Calu3 (cell line): ENCODE measurements at regions not wholly inside any gene's neighbourhood (a gene's known extent, or its start where the extent isn't known, plus 50 kb on each side); places are given as distances from the start of the nearest gene placed in this dataset.
"Not testable (repeated sequence)": the region's sequence is repeated elsewhere in the genome, so short reads cannot be mapped to it uniquely, and the experiment has no call there.

Experiments
- BruUV-seq: library from RNA; stranded (reverse); fragments of 400-500 nt; replicated peaks from 2 replicates; lab custom pipeline; 2021; lab: Mats Ljungman, UMichigan
- CTCF ChIA-PET: fragments of 300-600 bp; sonication (Branson Sonifier 250); formaldehyde crosslinking; loops from one replicate; lab custom pipeline; 2022; ENCODE audit warnings: antibody characterized with exemption; lab: Charles Lee
- DNase-seq: peaks from one replicate; pipeline ENCODE4 v3.0.0; 2022
- H3K27ac Mint-ChIP-seq: one replicate; pipeline ENCODE4 v1.8.0; 2022; ENCODE audit warnings: mixed read lengths; ENCODE audit not compliant: unreplicated experiment
- H3K27me3 Mint-ChIP-seq: one replicate; pipeline ENCODE4 v1.8.0; 2022; ENCODE audit warnings: mixed read lengths; ENCODE audit not compliant: unreplicated experiment
- H3K36me3 Mint-ChIP-seq: one replicate; pipeline ENCODE4 v1.8.0; 2022; ENCODE audit warnings: mild to moderate bottlenecking, moderate library complexity, mixed read lengths; ENCODE audit not compliant: insufficient read depth, unreplicated experiment
- H3K4me1 Mint-ChIP-seq: one replicate; pipeline ENCODE4 v1.8.0; 2022; ENCODE audit warnings: mild to moderate bottlenecking, low read depth, mixed read lengths; ENCODE audit not compliant: unreplicated experiment
- H3K4me3 Mint-ChIP-seq: one replicate; pipeline ENCODE4 v1.8.0; 2022; ENCODE audit warnings: mild to moderate bottlenecking, low read depth, moderate library complexity, mixed read lengths; ENCODE audit not compliant: unreplicated experiment
- H3K9me3 Mint-ChIP-seq: one replicate; pipeline ENCODE4 v1.8.0; 2022; ENCODE audit warnings: low read depth, mixed read lengths; ENCODE audit not compliant: unreplicated experiment
- intact Hi-C: fragments of 100-400 bp; cut with micrococcal nuclease; formaldehyde crosslinking; loops from one replicate; pipeline ENCODE4 v1.10.0; 2022; ENCODE audit not compliant: unreplicated experiment
- TF ChIP-seq, protein P1 (sequence below): fragments of 200-600 bp; IDR thresholded peaks from one replicate; pipeline ENCODE4 v1.8.0; 2022; ENCODE audit warnings: antibody characterized with exemption; ENCODE audit not compliant: unreplicated experiment

DNA sequence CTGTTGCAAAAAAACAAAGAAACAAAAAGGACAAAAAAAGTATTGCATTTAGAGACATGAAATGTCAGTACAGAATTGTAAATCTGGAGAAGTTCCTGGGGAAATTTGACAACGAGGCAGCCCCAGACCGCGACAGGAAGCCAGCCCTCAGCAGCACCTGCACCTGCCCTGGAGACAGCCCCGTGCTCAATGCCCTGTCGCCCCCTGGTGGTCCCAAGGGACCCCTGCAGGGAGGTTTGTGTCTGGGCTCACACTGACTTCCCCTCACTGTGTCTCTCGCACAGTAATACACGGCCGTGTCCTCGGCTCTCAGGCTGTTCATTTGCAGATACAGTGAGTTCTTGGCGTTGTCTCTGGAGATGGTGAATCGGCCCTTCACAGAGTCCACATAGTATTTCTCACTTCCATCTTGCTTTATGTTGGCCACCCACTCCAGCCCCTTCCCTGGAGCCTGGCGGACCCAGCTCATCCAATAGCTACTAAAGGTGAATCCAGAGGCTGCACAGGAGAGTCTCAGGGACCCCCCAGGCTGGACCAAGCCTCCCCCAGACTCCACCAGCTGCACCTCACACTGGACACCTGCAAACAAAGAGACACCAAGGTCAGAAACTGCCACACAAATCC, 535.6 kb downstream of the TMEM121 start:
- DNase-seq, result peak; percentile 65
- H3K9me3 Mint-ChIP-seq, CTCF ChIA-PET, H3K4me1 Mint-ChIP-seq, H3K4me3 Mint-ChIP-seq, H3K27ac Mint-ChIP-seq, BruUV-seq, intact Hi-C loops, H3K36me3 Mint-ChIP-seq: not testable (repeated sequence)
- peaks cover 72% of the 10 kb centered on the region for H3K27me3 Mint-ChIP-seq
- TF ChIP-seq, protein P1, sequence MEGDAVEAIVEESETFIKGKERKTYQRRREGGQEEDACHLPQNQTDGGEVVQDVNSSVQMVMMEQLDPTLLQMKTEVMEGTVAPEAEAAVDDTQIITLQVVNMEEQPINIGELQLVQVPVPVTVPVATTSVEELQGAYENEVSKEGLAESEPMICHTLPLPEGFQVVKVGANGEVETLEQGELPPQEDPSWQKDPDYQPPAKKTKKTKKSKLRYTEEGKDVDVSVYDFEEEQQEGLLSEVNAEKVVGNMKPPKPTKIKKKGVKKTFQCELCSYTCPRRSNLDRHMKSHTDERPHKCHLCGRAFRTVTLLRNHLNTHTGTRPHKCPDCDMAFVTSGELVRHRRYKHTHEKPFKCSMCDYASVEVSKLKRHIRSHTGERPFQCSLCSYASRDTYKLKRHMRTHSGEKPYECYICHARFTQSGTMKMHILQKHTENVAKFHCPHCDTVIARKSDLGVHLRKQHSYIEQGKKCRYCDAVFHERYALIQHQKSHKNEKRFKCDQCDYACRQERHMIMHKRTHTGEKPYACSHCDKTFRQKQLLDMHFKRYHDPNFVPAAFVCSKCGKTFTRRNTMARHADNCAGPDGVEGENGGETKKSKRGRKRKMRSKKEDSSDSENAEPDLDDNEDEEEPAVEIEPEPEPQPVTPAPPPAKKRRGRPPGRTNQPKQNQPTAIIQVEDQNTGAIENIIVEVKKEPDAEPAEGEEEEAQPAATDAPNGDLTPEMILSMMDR, result peak; percentile 30

DNA sequence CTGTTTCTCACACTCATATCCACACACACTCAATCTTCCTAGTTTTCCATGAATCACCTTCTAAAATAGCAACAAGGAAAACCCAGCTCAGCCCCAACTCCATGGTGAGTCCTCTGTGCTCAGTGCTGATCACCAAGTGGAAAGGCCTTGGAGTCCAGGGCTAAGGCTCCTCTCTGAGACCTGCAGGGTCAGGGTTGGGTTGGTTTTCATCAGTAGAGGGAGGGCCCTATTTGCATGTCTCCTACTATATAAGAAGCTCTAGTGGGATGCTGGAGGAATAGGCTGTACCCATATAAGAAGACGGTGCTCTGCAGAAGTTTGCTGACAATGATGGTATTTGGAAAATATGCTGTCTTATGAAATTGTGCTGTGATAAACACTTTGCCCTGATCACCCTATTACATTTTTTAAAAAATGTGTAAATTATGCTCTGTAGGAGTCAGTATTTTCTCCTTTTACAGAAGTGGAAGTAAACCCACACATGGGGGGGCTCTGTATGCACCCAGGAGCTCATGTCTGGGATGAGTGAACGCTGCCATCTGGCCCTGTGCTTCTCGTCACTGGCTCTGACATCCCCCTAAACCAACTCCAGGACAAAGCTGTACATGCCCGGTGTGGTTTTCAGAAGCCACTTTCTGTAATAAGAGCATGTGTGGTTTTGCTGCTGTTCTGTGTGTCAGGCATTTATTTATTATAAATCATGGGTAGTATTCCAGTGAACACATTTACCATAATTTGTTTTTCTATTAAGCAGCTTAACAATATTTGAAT, 536.3 kb downstream of the TMEM121 start:
- no peaks in the 10 kb centered on the region for H3K9me3 Mint-ChIP-seq
- H3K36me3 Mint-ChIP-seq, result no peaks in the 10 kb centered on the region
- no peak overlapping the region for H3K27ac Mint-ChIP-seq
- H3K4me1 Mint-ChIP-seq, result no peaks in the 10 kb centered on the region
- CTCF ChIA-PET, result no interaction called here
- TF ChIP-seq, protein P1, result no peak
- DNase-seq, result no peak
- peaks cover 72% of the 10 kb centered on the region for H3K27me3 Mint-ChIP-seq
- intact Hi-C loops, result no loop called here
- no peak overlapping the region for H3K4me3 Mint-ChIP-seq
- no TSS peak for BruUV-seq

DNA sequence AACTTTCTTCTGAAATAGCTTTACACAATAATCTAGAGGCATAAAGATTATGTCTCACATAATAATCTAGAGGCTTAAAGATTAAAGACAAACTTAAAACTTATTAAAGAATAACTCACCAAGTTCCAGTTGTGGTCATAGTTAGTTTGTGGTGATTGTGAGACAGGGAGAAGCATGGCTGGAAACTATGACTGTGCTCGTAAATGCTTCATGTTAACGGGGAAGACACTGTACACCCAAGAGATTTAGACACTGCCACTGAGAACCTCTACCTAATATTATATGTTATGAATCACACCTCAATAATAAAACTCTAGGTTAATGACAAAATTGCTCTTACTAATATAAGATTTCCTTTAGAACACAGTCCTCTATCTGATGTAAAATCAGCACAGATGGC, 541.6 kb downstream of the TMEM121 start:
- intact Hi-C loops, result no loop called here
- Mint-ChIP-seq H3K4me3 (no peak overlapping the region), H3K27me3 (peaks cover 58% of the 10 kb centered on the region), H3K36me3 (no peaks in the 10 kb centered on the region), H3K4me1 (no peaks in the 10 kb centered on the region), H3K27ac (no peak overlapping the region), H3K9me3 (no peaks in the 10 kb centered on the region)
- no TSS peak for BruUV-seq
- DNase-seq, result no peak
- CTCF ChIA-PET, result no interaction called here
- TF ChIP-seq, protein P1, result no peak

DNA sequence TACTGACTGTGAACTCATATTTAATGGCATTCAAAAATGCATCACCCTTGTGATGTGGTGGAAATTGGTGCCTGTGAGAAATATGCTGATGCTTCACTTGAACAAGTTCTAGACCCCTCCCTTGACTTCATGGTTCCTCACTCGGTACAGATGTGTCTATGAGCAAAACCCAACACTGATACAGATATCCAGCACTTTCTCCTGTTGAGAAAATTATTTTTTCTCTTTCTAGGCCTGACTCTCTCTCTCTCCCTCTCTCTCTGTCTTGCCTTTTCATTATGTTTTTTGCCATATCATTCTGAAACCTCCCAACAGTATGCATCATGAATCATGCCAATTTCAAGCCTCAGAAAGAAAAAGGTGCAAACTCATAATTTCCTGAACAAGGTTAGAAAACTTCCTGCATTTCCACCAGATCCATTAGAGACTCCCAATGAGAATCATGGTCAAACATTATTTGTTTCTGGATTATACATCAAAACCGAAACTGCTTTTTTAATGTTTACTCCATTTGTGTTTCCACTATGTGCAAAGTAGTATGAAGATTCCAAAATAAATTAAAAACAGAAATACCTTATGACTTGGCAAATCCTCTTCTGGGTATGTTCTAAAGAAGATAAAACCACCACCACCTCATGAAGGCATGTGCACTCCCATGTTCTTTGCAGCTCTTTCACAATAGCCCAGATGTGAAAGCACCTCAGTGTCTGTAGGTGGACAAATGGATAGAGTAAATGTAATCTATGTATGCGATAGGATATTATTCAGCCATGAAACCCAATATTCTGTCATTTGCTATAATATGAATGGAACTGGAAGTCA, 543.6 kb downstream of the TMEM121 start:
- no peaks in the 10 kb centered on the region for H3K36me3 Mint-ChIP-seq
- no TSS peak for BruUV-seq
- TF ChIP-seq, protein P1, result no peak
- no peaks in the 10 kb centered on the region for H3K4me1 Mint-ChIP-seq
- no peak overlapping the region for H3K4me3 Mint-ChIP-seq
- CTCF ChIA-PET, result no interaction called here
- no peak for DNase-seq
- peaks cover 48% of the 10 kb centered on the region for H3K27me3 Mint-ChIP-seq
- no peaks in the 10 kb centered on the region for H3K9me3 Mint-ChIP-seq
- H3K27ac Mint-ChIP-seq, result no peak overlapping the region
- intact Hi-C loops, result no loop called here
